ENCODE measurements at regions not wholly inside any gene's neighbourhood (a gene's known extent, or its start where the extent isn't known, plus 50 kb on each side); places are given as distances from the start of the nearest gene placed in this dataset.

GRCh38 chr2:136378712-136379595 is 261.0 kb upstream of the CXCR4 start:
- Histone ChIP-seq H4K20me1 (ENCODE audit: insufficient read depth, low read length) (no peaks in the 10 kb centered on the region), H3K27me3 (ENCODE audit: insufficient read depth, low read length, poor library complexity) (no peaks in the 10 kb centered on the region), H3K9me3 (ENCODE audit: insufficient read depth, low read length, severe bottlenecking) (no peaks in the 10 kb centered on the region), H3K9ac (ENCODE audit: low read depth, low read length) (no peak overlapping the region), H3K36me3 (ENCODE audit: insufficient read depth, low read length) (no peaks in the 10 kb centered on the region), H3K27ac (ENCODE audit: low read length) (peak overlapping the region; percentile 58), H3K79me2 (ENCODE audit: insufficient read depth, low read length) (no peaks in the 10 kb centered on the region), H3K4me3 (ENCODE audit: low read depth in 1 of 2, low read length in 2 of 2) (no peak overlapping the region), H3K4me2 (ENCODE audit: insufficient read depth, low read length) (no peak overlapping the region), H2AFZ (ENCODE audit: low read depth, low read length) (no peak overlapping the region), H3K4me1 (ENCODE audit: insufficient read depth, low read length) (peaks cover 79% of the 10 kb centered on the region)
- DNase-seq, result peak; percentile 82
- peak; percentile 57 for ATAC-seq (ENCODE audit: insufficient read depth, low read depth)
- TF ChIP-seq CTCF (IDR thresholded peaks at IDR 0.05; ENCODE audit: borderline replicate concordance, extremely low read depth, low read length, poor library complexity, severe bottlenecking) (peak; percentile 96), EZH2 (IDR thresholded peaks at IDR 0.05; ENCODE audit: borderline replicate concordance, low read depth, low read length, severe bottlenecking) (no peak)

DNA sequence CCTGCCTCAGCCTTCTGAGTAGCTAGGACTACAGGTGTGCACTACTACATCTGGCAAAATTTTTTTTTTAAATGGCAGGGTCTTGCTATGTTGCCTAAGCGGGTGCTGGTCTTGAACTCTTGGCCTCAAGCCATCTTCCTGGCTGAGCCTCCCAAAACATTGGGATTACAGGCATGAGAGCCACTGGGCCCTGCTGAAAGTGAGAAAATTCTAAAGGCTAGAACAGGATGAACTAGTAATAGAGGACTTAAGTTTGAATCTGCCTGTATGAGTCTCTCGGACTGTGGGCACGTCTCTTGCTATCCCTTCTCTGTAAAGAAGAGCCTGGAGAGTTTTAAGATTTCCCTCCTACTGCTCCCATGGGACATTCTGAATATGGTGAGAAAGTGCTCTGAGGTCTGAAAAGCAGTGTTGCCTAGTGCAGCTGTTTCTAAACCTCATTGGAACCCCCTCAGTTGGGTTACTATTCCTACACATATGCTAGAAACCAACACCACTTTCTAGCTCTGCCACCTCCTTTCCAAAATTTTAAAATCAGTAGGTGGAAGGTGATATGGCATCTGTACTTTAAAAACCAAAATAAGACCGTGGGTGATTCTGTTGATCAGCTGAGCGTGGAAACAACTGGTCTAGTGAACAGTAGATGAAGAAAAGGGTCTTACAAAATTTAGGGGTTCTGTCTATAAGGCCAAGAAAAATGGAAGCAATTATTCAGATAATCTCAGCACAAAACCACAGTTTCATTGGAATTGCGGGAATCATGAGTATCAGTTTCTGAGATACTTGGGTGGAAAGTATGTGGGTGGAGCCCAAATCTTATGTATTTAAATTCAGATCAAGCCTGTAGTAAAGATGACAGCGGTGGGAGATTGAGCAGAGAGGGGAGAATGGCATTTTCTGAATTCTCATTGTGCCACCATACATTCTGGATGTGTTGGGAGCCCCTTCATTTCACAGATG is 259.8 kb upstream of the CXCR4 start:
- Histone ChIP-seq H3K4me2 (ENCODE audit: insufficient read depth, low read length) (no peak overlapping the region), H3K36me3 (ENCODE audit: insufficient read depth, low read length) (no peaks in the 10 kb centered on the region), H2AFZ (ENCODE audit: low read depth, low read length) (no peak overlapping the region), H3K4me3 (ENCODE audit: low read depth in 1 of 2, low read length in 2 of 2) (no peak overlapping the region), H3K27ac (ENCODE audit: low read length) (peak overlapping the region; percentile 73), H3K9me3 (ENCODE audit: insufficient read depth, low read length, severe bottlenecking) (no peaks in the 10 kb centered on the region), H3K79me2 (ENCODE audit: insufficient read depth, low read length) (no peaks in the 10 kb centered on the region), H3K4me1 (ENCODE audit: insufficient read depth, low read length) (peaks cover 71% of the 10 kb centered on the region), H3K9ac (ENCODE audit: low read depth, low read length) (no peak overlapping the region), H3K27me3 (ENCODE audit: insufficient read depth, low read length, poor library complexity) (no peaks in the 10 kb centered on the region), H4K20me1 (ENCODE audit: insufficient read depth, low read length) (no peaks in the 10 kb centered on the region)
- DNase-seq (no peak), ATAC-seq (ENCODE audit: insufficient read depth, low read depth) (no peak)
- TF ChIP-seq CTCF (IDR thresholded peaks at IDR 0.05; ENCODE audit: borderline replicate concordance, extremely low read depth, low read length, poor library complexity, severe bottlenecking) (no peak), EZH2 (IDR thresholded peaks at IDR 0.05; ENCODE audit: borderline replicate concordance, low read depth, low read length, severe bottlenecking) (no peak)

- no peak for DNase-seq
- Histone ChIP-seq H3K79me2 (ENCODE audit: insufficient read depth, low read length) (no peaks in the 10 kb centered on the region), H3K9ac (ENCODE audit: low read depth, low read length) (no peak overlapping the region; the same call in 1 of the 2 replicates), H3K27ac (ENCODE audit: low read length) (peak overlapping the region; percentile 73), H3K4me2 (ENCODE audit: insufficient read depth, low read length) (no peak overlapping the region), H3K4me1 (ENCODE audit: insufficient read depth, low read length) (peaks cover 62% of the 10 kb centered on the region), H4K20me1 (ENCODE audit: insufficient read depth, low read length) (no peaks in the 10 kb centered on the region), H3K36me3 (ENCODE audit: insufficient read depth, low read length) (no peaks in the 10 kb centered on the region), H2AFZ (ENCODE audit: low read depth, low read length) (0 out of 2 replicates have a peak overlapping the region, but pooled peaks have one; percentile 29), H3K4me3 (ENCODE audit: low read depth in 1 of 2, low read length in 2 of 2) (no peak overlapping the region), H3K9me3 (ENCODE audit: insufficient read depth, low read length, severe bottlenecking) (no peaks in the 10 kb centered on the region), H3K27me3 (ENCODE audit: insufficient read depth, low read length, poor library complexity) (no peaks in the 10 kb centered on the region)
- ATAC-seq (ENCODE audit: insufficient read depth, low read depth), result no peak
- TF ChIP-seq CTCF (IDR thresholded peaks at IDR 0.05; ENCODE audit: borderline replicate concordance, extremely low read depth, low read length, poor library complexity, severe bottlenecking), result no peak
Observed at GRCh38 chr2:136376798-136377211, 258.9 kb upstream of the CXCR4 start.

All from DND-41 (cell line).